Brain microvascular endothelial cell (primary cell): ENCODE measurements at regions not wholly inside any gene's neighbourhood (a gene's known extent, or its start where the extent isn't known, plus 50 kb on each side); places are given as distances from the start of the nearest gene placed in this dataset.
A peak's percentile ranks its signal among the peaks of the same experiment; 100 is the strongest.

Experiments
- DNase-seq: peaks from one replicate; pipeline ENCODE4 v3.0.0-alpha.2; 2020
- H3K27ac ChIP-seq: fragments of 250-450 bp; sonication (Bioruptor Pico); 2 replicates; pipeline ENCODE4 v1.5.1; 2020; ENCODE audit warnings: mild to moderate bottlenecking, moderate library complexity
- H3K27me3 ChIP-seq: fragments of 250-450 bp; sonication (Bioruptor Pico); replicated peaks from 2 replicates; pipeline ENCODE4 v1.5.1; 2020; ENCODE audit warnings: mild to moderate bottlenecking
- H3K36me3 ChIP-seq: fragments of 250-450 bp; sonication (Bioruptor Pico); replicated peaks from 2 replicates; pipeline ENCODE4 v1.5.1; 2020; ENCODE audit warnings: mild to moderate bottlenecking
- H3K4me3 ChIP-seq: 2 replicates; pipeline ENCODE4 v1.5.1; 2011; ENCODE audit warnings: low read depth, mild to moderate bottlenecking, control low read depth, low read length, moderate library complexity
- in situ Hi-C: cut with HindIII; loops from 2 replicates; pipeline ENCODE4 v1.10.0; 2017; ENCODE audit warnings: low sequenced_read_pairs, low pct_ligation_motif_present
- TF ChIP-seq, protein P1 (sequence below): IDR thresholded peaks from 2 replicates; pipeline ENCODE4 v1.5.1; 2011; ENCODE audit warnings: low read depth, mild to moderate bottlenecking, moderate library complexity, low read length, control low read depth, inconsistent platforms; ENCODE audit errors: missing control alignments

DNA sequence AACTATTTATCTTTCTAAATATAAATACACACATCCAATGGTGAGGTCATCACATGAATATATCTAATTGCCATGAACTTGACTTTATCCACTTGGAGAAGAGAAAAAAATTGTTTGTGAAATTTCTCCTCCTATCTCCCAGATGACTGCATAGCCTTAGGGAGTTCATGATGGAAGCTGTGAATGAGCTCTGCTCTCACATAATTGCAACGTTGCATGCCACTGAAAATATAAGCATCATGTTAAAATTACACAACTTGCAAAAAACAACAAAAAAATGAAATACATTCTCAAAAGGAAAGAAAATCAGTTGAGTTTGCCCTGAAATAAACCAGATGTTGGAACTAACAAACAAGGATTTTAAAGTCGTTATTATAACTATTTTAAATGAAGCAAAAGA, 50.6 kb upstream of the OSR1 start:
- Histone ChIP-seq H3K4me3 (no peak overlapping the region), H3K27me3 (no peaks in the 10 kb centered on the region), H3K27ac (no peak overlapping the region), H3K36me3 (no peaks in the 10 kb centered on the region)
- no peak for DNase-seq
- in situ Hi-C loops = no loop called here
- TF ChIP-seq, protein P1, sequence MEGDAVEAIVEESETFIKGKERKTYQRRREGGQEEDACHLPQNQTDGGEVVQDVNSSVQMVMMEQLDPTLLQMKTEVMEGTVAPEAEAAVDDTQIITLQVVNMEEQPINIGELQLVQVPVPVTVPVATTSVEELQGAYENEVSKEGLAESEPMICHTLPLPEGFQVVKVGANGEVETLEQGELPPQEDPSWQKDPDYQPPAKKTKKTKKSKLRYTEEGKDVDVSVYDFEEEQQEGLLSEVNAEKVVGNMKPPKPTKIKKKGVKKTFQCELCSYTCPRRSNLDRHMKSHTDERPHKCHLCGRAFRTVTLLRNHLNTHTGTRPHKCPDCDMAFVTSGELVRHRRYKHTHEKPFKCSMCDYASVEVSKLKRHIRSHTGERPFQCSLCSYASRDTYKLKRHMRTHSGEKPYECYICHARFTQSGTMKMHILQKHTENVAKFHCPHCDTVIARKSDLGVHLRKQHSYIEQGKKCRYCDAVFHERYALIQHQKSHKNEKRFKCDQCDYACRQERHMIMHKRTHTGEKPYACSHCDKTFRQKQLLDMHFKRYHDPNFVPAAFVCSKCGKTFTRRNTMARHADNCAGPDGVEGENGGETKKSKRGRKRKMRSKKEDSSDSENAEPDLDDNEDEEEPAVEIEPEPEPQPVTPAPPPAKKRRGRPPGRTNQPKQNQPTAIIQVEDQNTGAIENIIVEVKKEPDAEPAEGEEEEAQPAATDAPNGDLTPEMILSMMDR = no peak

DNA sequence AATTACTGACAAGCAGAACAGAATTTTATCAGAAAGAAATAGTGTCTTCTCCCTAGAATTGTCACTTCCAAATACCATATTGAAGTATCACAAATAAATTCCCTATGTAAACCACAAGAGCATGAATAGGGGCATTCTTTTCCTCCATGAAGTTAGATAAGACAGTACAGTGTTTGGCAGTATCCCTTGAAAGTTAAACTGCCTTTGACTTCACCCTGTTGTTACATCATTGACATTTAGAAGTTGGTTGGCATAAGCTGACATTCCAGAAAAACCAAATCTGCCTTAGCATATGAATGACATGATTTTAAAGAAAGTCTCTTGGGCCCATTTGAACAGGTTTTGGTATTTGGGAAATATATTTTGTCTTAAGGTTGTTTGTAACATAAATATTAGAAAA, 50.2 kb upstream of the OSR1 start:
- peak; percentile 10 for DNase-seq
- no peak overlapping the region for H3K27ac ChIP-seq
- H3K4me3 ChIP-seq = no peak overlapping the region
- no peaks in the 10 kb centered on the region for H3K36me3 ChIP-seq
- TF ChIP-seq, protein P1 = no peak
- in situ Hi-C loops = no loop called here
- H3K27me3 ChIP-seq = no peaks in the 10 kb centered on the region
